GM23338 (cell line): ENCODE measurements at regions not wholly inside any gene's neighbourhood (a gene's known extent, or its start where the extent isn't known, plus 50 kb on each side); places are given as distances from the start of the nearest gene placed in this dataset.

ENCODE experiments used
- ATAC-seq: fragments of 200-7000 bp; cut with Tn5 transposase; 3 replicates; pipeline ENCODE4 v1.9.1; 2020
- DNase-seq: peaks from one replicate; pipeline ENCODE4 v3.0.0-alpha.2; 2015; ENCODE audit warnings: low spot score
- H2AFZ ChIP-seq: fragments of 200-600 bp; sonication (generic); 2 replicates; pipeline ENCODE4 v1.8.0; 2016; ENCODE audit warnings: antibody characterized with exemption, mild to moderate bottlenecking, moderate library complexity
- H3F3A ChIP-seq: fragments of 200-600 bp; sonication (generic); replicated peaks from 2 replicates; pipeline ENCODE4 v1.8.0; 2017; ENCODE audit warnings: antibody characterized with exemption, mixed run types, low read depth
- H3K27ac ChIP-seq: fragments of 200-600 bp; sonication (generic); 2 replicates; pipeline ENCODE4 v1.6.1; 2016; ENCODE audit warnings: low read depth
- H3K27me3 ChIP-seq: fragments of 200-600 bp; sonication (generic); 2 replicates; pipeline ENCODE4 v1.8.0; 2016; ENCODE audit warnings: mild to moderate bottlenecking, mixed run types, moderate library complexity; ENCODE audit not compliant: insufficient read depth
- H3K36me3 ChIP-seq: fragments of 200-600 bp; sonication (generic); 2 replicates; pipeline ENCODE4 v1.8.0; 2016; ENCODE audit warnings: mild to moderate bottlenecking; ENCODE audit not compliant: insufficient read depth
- H3K4me1 ChIP-seq: fragments of 200-600 bp; sonication (generic); 2 replicates; pipeline ENCODE4 v1.8.0; 2016; ENCODE audit warnings: mild to moderate bottlenecking, moderate library complexity; ENCODE audit not compliant: insufficient read depth
- H3K4me2 ChIP-seq: fragments of 200-600 bp; sonication (generic); 2 replicates; pipeline ENCODE4 v1.7.1; 2017; ENCODE audit warnings: mixed run types
- H3K4me3 ChIP-seq: fragments of 200-600 bp; sonication (generic); 2 replicates; pipeline ENCODE4 v1.6.1; 2016; ENCODE audit warnings: mixed run types
- H3K79me2 ChIP-seq: fragments of 200-600 bp; sonication (generic); replicated peaks from 2 replicates; pipeline ENCODE4 v1.8.0; 2017; ENCODE audit warnings: mild to moderate bottlenecking; ENCODE audit not compliant: insufficient read depth
- H3K9me2 ChIP-seq: fragments of 200-600 bp; sonication (generic); 2 replicates; pipeline ENCODE4 v1.8.0; 2017; ENCODE audit not compliant: insufficient read depth
- H4K20me1 ChIP-seq: fragments of 200-600 bp; sonication (generic); replicated peaks from 2 replicates; pipeline ENCODE4 v1.8.0; 2017; ENCODE audit warnings: mild to moderate bottlenecking; ENCODE audit not compliant: insufficient read depth
- H3K27ac Mint-ChIP-seq: 2 replicates; pipeline ENCODE4 v1.8.0; 2020; ENCODE audit warnings: inconsistent platforms, mild to moderate bottlenecking, moderate library complexity, mixed read lengths
- H3K27me3 Mint-ChIP-seq: 3 replicates; pipeline ENCODE4 v1.8.0; 2022; ENCODE audit warnings: low read depth, mild to moderate bottlenecking, moderate library complexity, mixed read lengths, inconsistent platforms; ENCODE audit not compliant: insufficient read depth, poor library complexity
- H3K36me3 Mint-ChIP-seq: 3 replicates; pipeline ENCODE4 v1.8.0; 2021; ENCODE audit warnings: low read depth, mild to moderate bottlenecking, inconsistent platforms, moderate library complexity, mixed read lengths
- H3K4me1 Mint-ChIP-seq: 3 replicates; pipeline ENCODE4 v1.8.0; 2020; ENCODE audit warnings: mild to moderate bottlenecking, inconsistent platforms, mixed read lengths
- H3K4me3 Mint-ChIP-seq: 3 replicates; pipeline ENCODE4 v1.8.0; 2021; ENCODE audit warnings: moderate library complexity, mild to moderate bottlenecking, inconsistent platforms, mixed read lengths
- H3K9me3 Mint-ChIP-seq: 3 replicates; pipeline ENCODE4 v1.8.0; 2020; ENCODE audit warnings: moderate library complexity, mild to moderate bottlenecking, inconsistent platforms, mixed read lengths
- CREB1 ChIP-seq: fragments of 250-450 bp; sonication (Bioruptor Pico); IDR thresholded peaks from 2 replicates; pipeline ENCODE4 v1.5.0; 2020; ENCODE audit warnings: low read depth, mild to moderate bottlenecking, moderate library complexity
- EZH2 ChIP-seq: fragments of 200-600 bp; sonication (generic); IDR thresholded peaks from one replicate; pipeline ENCODE4 v1.8.0; 2017; ENCODE audit warnings: antibody characterized with exemption, mild to moderate bottlenecking, low read depth; ENCODE audit not compliant: unreplicated experiment
- JUNB ChIP-seq: IDR thresholded peaks from one replicate; pipeline ENCODE4 v1.6.1; 2016; ENCODE audit warnings: antibody characterized with exemption; ENCODE audit not compliant: unreplicated experiment
- NANOG ChIP-seq: IDR thresholded peaks from 2 replicates; pipeline ENCODE4 v1.6.1; 2016; ENCODE audit warnings: antibody characterized with exemption, borderline replicate concordance
- POLR2AphosphoS5 ChIP-seq: IDR thresholded peaks from 2 replicates; pipeline ENCODE4 v1.6.1; 2016; ENCODE audit warnings: antibody characterized with exemption, low read depth
- REST ChIP-seq: IDR thresholded peaks from one replicate; pipeline ENCODE4 v1.6.1; 2018; ENCODE audit warnings: antibody characterized with exemption; ENCODE audit not compliant: unreplicated experiment
- ZNF114 ChIP-seq: fragments of 250-450 bp; sonication (Bioruptor Pico); IDR thresholded peaks from 2 replicates; pipeline ENCODE4 v1.5.0; 2020; ENCODE audit warnings: mild to moderate bottlenecking, moderate library complexity
- ZNF331 ChIP-seq: fragments of 250-450 bp; sonication (Bioruptor Pico); IDR thresholded peaks from 2 replicates; pipeline ENCODE4 v1.5.0; 2020; ENCODE audit warnings: low read depth, mild to moderate bottlenecking, moderate library complexity
- ZNF462 ChIP-seq: fragments of 250-450 bp; sonication (Bioruptor Pico); IDR thresholded peaks from 2 replicates; pipeline ENCODE4 v1.5.0; 2020; ENCODE audit warnings: mild to moderate bottlenecking, moderate library complexity

- TF ChIP-seq REST: no peak
- TF ChIP-seq EZH2: peak; percentile 24
- TF ChIP-seq ZNF114 (CRISPR knock-in tag): no peak
- TF ChIP-seq ZNF331 (CRISPR knock-in tag): no peak
- TF ChIP-seq POLR2AphosphoS5: no peak
- H3K36me3 Mint-ChIP-seq: no peaks in the 10 kb centered on the region; the same call in 2 of the 3 replicates
- peaks cover 25% of the 10 kb centered on the region for H3K4me1 ChIP-seq
- H3K79me2 ChIP-seq: no peaks in the 10 kb centered on the region
- H3K4me1 Mint-ChIP-seq: peaks cover 31% of the 10 kb centered on the region
- H3K27me3 Mint-ChIP-seq: peaks cover 46% of the 10 kb centered on the region
- ATAC-seq (peak; percentile 7; the same call in 2 of the 3 replicates), DNase-seq (no peak)
- H3K4me2 ChIP-seq: peak overlapping the region; percentile 91
- H3K9me3 Mint-ChIP-seq: no peaks in the 10 kb centered on the region; the same call in 2 of the 3 replicates
- no peaks in the 10 kb centered on the region for H3K9me2 ChIP-seq
- no peaks in the 10 kb centered on the region; the same call in 1 of the 2 replicates for H4K20me1 ChIP-seq
- no peak overlapping the region for H3K27ac Mint-ChIP-seq
- peaks cover 5% of the 10 kb centered on the region; the same call in 1 of the 2 replicates for H3F3A ChIP-seq
- peak overlapping the region; percentile 69 for H3K4me3 ChIP-seq
- peak overlapping the region; percentile 83 for H2AFZ ChIP-seq
- peaks cover 62% of the 10 kb centered on the region for H3K27me3 ChIP-seq
- H3K27ac ChIP-seq: no peak overlapping the region
- H3K36me3 ChIP-seq: no peaks in the 10 kb centered on the region
- H3K4me3 Mint-ChIP-seq: peak overlapping the region; percentile 65
These were observed 156.9 kb downstream of the PTPN11 start for GRCh38 chr12:112575559-112576067.

GRCh38 chr12:112577473-112578329 lies 159.0 kb downstream of the PTPN11 start:
- Histone ChIP-seq H2AFZ (no peak overlapping the region), H3K27ac (peak overlapping the region; percentile 9; the same call in 1 of the 2 replicates), H4K20me1 (no peaks in the 10 kb centered on the region; the same call in 1 of the 2 replicates), H3K79me2 (no peaks in the 10 kb centered on the region), H3K27me3 (peaks cover 65% of the 10 kb centered on the region), H3K4me3 (no peak overlapping the region), H3K4me1 (peaks cover 25% of the 10 kb centered on the region), H3K4me2 (peak overlapping the region; percentile 57; the same call in 1 of the 2 replicates), H3F3A (peaks cover 5% of the 10 kb centered on the region; the same call in 1 of the 2 replicates), H3K36me3 (no peaks in the 10 kb centered on the region), H3K9me2 (no peaks in the 10 kb centered on the region)
- Mint-ChIP-seq H3K4me3 (no peak overlapping the region), H3K27ac (no peak overlapping the region), H3K4me1 (peaks cover 31% of the 10 kb centered on the region), H3K36me3 (no peaks in the 10 kb centered on the region; the same call in 2 of the 3 replicates), H3K9me3 (no peaks in the 10 kb centered on the region; the same call in 2 of the 3 replicates), H3K27me3 (peaks cover 44% of the 10 kb centered on the region)
- ATAC-seq (peak; percentile 88), DNase-seq (peak; percentile 82)
- TF ChIP-seq ZNF114 (CRISPR knock-in tag) (no peak), NANOG (peak; percentile 75; the same call in 1 of the 2 replicates), CREB1 (CRISPR knock-in tag) (peak; percentile 61; the same call in 1 of the 2 replicates), POLR2AphosphoS5 (peak; percentile 37; the same call in 1 of the 2 replicates), JUNB (no peak), ZNF462 (CRISPR knock-in tag) (0 out of 2 replicates have a peak, but pooled peaks have one; percentile 35)
